H1 (cell line): ENCODE measurements at regions not wholly inside any gene's neighbourhood (a gene's known extent, or its start where the extent isn't known, plus 50 kb on each side); places are given as distances from the start of the nearest gene placed in this dataset.

ENCODE experiments used
- EGR1 ChIP-seq: IDR thresholded peaks from 2 replicates; pipeline ENCODE4 v1.6.1; 2011; ENCODE audit warnings: low read depth, low read length, borderline replicate concordance
- EZH2 ChIP-seq: fragments of 200-600 bp; sonication (generic); IDR thresholded peaks from 2 replicates; pipeline ENCODE4 v1.7.1; 2012; ENCODE audit warnings: low read depth, mild to moderate bottlenecking, moderate library complexity, low read length, inconsistent platforms; ENCODE audit not compliant: severe bottlenecking
- SIN3A ChIP-seq, 2 experiments: IDR thresholded peaks in 1 of 2; conservative IDR thresholded peaks in 1 of 2; 2 replicates each; pipeline ENCODE4 v1.6.1; 2011 to 2012; ENCODE audit warnings: low read length in 2 of 2, improper control_type of control experiment in 1 of 2, low read depth in 1 of 2, mild to moderate bottlenecking in 1 of 2
- SIRT6 ChIP-seq: IDR thresholded peaks from one replicate; pipeline ENCODE4 v1.7.1; 2012; ENCODE audit warnings: low read length, inconsistent platforms
- SIX5 ChIP-seq: IDR thresholded peaks from 2 replicates; pipeline ENCODE4 v1.6.1; 2011; ENCODE audit warnings: mild to moderate bottlenecking, low read depth, low read length
- TF ChIP-seq, protein P1 (sequence below), 3 experiments: IDR thresholded peaks; 1 replicate in 2 of 3; 2 replicates in 1 of 3; pipeline versions ENCODE4 v1.5.1 to v1.6.1; 2011; ENCODE audit warnings: low read length in 3 of 3, mild to moderate bottlenecking in 3 of 3, inconsistent platforms in 2 of 3, low read depth in 1 of 3, moderate library complexity in 1 of 3; ENCODE audit not compliant: insufficient read depth in 1 of 3; ENCODE audit errors: control extremely low read depth in 1 of 3

GRCh38 chr16:9446471-9447194, 355.2 kb downstream of the HAPSTR1 start:
- TF ChIP-seq SIRT6 (no peak), EZH2 (no peak), SIN3A (conservative IDR thresholded peaks at IDR 0.05 in 1 of 2, IDR thresholded peaks at IDR 0.05 in 1 of 2; ENCODE audit: low read depth in 1 of 2, low read length in 2 of 2) (no peak), SIX5 (no peak), EGR1 (no peak)
- TF ChIP-seq, protein P1, sequence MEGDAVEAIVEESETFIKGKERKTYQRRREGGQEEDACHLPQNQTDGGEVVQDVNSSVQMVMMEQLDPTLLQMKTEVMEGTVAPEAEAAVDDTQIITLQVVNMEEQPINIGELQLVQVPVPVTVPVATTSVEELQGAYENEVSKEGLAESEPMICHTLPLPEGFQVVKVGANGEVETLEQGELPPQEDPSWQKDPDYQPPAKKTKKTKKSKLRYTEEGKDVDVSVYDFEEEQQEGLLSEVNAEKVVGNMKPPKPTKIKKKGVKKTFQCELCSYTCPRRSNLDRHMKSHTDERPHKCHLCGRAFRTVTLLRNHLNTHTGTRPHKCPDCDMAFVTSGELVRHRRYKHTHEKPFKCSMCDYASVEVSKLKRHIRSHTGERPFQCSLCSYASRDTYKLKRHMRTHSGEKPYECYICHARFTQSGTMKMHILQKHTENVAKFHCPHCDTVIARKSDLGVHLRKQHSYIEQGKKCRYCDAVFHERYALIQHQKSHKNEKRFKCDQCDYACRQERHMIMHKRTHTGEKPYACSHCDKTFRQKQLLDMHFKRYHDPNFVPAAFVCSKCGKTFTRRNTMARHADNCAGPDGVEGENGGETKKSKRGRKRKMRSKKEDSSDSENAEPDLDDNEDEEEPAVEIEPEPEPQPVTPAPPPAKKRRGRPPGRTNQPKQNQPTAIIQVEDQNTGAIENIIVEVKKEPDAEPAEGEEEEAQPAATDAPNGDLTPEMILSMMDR (IDR thresholded peaks at IDR 0.05; ENCODE audit: control extremely low read depth in 1 of 3, insufficient read depth in 1 of 3, low read depth in 1 of 3, low read length in 3 of 3): no peak
